KMS-11 (cell line): ENCODE measurements at regions not wholly inside any gene's neighbourhood (a gene's known extent, or its start where the extent isn't known, plus 50 kb on each side); places are given as distances from the start of the nearest gene placed in this dataset.

ENCODE experiments used
- H2AFZ ChIP-seq: fragments of 200-600 bp; sonication (generic); 2 replicates; pipeline ENCODE4 v1.6.1; 2016; ENCODE audit warnings: antibody characterized with exemption, mixed run types, low read depth
- H3K27ac ChIP-seq: fragments of 200-600 bp; sonication (generic); 2 replicates; pipeline ENCODE4 v1.6.1; 2016; ENCODE audit warnings: mild to moderate bottlenecking, mixed run types
- H3K27me3 ChIP-seq: fragments of 200-600 bp; sonication (generic); 2 replicates; pipeline ENCODE4 v1.6.1; 2017; ENCODE audit warnings: mild to moderate bottlenecking, low read depth, mixed run types, moderate library complexity; ENCODE audit not compliant: insufficient read depth
- H3K36me3 ChIP-seq: fragments of 200-600 bp; sonication (generic); 2 replicates; pipeline ENCODE4 v1.6.1; 2017; ENCODE audit warnings: mild to moderate bottlenecking, mixed run types; ENCODE audit not compliant: insufficient read depth
- H3K4me1 ChIP-seq: fragments of 200-600 bp; sonication (generic); 2 replicates; pipeline ENCODE4 v1.6.1; 2016; ENCODE audit warnings: mild to moderate bottlenecking, low read depth, mixed run types; ENCODE audit not compliant: poor library complexity, severe bottlenecking
- H3K4me2 ChIP-seq: fragments of 200-600 bp; sonication (generic); 2 replicates; pipeline ENCODE4 v1.7.0; 2016; ENCODE audit warnings: mild to moderate bottlenecking, mixed run types
- H3K4me3 ChIP-seq: fragments of 200-600 bp; sonication (generic); IDR thresholded peaks from 2 replicates; pipeline ENCODE4 v1.6.1; 2017; ENCODE audit warnings: low read depth, low read length, mixed read lengths; ENCODE audit not compliant: insufficient read depth
- H3K79me2 ChIP-seq: fragments of 200-600 bp; sonication (generic); 2 replicates; pipeline ENCODE4 v1.6.1; 2016; ENCODE audit warnings: low read depth, mixed run types; ENCODE audit not compliant: insufficient read depth
- H3K9ac ChIP-seq: fragments of 200-600 bp; sonication (generic); 2 replicates; pipeline ENCODE4 v1.6.1; 2016; ENCODE audit warnings: mild to moderate bottlenecking, mixed run types
- H4K20me1 ChIP-seq: fragments of 200-600 bp; sonication (generic); 2 replicates; pipeline ENCODE4 v1.6.1; 2016; ENCODE audit warnings: mild to moderate bottlenecking, mixed run types; ENCODE audit not compliant: insufficient read depth
- TF ChIP-seq, protein P1 (sequence below): fragments of 200-600 bp; sonication (generic); conservative IDR thresholded peaks from 2 replicates; pipeline ENCODE4 v1.6.1; 2017; ENCODE audit warnings: low read depth, mild to moderate bottlenecking, antibody characterized with exemption, low read length, moderate library complexity, mixed read lengths

DNA sequence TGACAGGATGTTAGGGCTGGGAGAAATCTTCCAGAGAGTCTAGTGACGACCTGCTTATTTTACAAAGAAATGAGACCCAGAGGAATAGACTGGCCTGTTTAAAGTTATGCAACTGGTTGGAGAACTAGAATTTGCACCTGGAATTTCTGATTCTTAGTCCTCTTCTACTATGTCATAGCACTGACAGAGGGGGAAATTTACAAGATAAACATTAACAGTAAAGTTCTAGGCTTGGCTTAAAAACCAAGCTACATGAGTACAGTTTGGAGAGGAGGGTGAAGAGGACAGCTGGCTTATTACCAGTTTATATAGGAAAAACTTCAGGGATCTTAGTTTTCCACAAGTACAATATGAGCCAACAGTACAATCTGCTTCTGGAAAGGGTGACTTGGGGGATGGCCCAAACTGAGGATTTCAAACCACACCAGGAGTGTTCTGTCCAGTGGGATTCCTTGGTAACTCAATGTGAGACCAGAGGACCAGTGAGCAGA, 269.6 kb downstream of the CD109 start:
- TF ChIP-seq, protein P1, sequence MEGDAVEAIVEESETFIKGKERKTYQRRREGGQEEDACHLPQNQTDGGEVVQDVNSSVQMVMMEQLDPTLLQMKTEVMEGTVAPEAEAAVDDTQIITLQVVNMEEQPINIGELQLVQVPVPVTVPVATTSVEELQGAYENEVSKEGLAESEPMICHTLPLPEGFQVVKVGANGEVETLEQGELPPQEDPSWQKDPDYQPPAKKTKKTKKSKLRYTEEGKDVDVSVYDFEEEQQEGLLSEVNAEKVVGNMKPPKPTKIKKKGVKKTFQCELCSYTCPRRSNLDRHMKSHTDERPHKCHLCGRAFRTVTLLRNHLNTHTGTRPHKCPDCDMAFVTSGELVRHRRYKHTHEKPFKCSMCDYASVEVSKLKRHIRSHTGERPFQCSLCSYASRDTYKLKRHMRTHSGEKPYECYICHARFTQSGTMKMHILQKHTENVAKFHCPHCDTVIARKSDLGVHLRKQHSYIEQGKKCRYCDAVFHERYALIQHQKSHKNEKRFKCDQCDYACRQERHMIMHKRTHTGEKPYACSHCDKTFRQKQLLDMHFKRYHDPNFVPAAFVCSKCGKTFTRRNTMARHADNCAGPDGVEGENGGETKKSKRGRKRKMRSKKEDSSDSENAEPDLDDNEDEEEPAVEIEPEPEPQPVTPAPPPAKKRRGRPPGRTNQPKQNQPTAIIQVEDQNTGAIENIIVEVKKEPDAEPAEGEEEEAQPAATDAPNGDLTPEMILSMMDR, result no peak
- Histone ChIP-seq H3K36me3 (no peaks in the 10 kb centered on the region), H3K4me1 (peaks cover 4% of the 10 kb centered on the region), H4K20me1 (no peaks in the 10 kb centered on the region), H3K4me2 (no peak overlapping the region), H3K4me3 (no peak overlapping the region), H3K9ac (no peak overlapping the region), H2AFZ (no peak overlapping the region), H3K79me2 (no peaks in the 10 kb centered on the region), H3K27me3 (no peaks in the 10 kb centered on the region), H3K27ac (no peak overlapping the region)

DNA sequence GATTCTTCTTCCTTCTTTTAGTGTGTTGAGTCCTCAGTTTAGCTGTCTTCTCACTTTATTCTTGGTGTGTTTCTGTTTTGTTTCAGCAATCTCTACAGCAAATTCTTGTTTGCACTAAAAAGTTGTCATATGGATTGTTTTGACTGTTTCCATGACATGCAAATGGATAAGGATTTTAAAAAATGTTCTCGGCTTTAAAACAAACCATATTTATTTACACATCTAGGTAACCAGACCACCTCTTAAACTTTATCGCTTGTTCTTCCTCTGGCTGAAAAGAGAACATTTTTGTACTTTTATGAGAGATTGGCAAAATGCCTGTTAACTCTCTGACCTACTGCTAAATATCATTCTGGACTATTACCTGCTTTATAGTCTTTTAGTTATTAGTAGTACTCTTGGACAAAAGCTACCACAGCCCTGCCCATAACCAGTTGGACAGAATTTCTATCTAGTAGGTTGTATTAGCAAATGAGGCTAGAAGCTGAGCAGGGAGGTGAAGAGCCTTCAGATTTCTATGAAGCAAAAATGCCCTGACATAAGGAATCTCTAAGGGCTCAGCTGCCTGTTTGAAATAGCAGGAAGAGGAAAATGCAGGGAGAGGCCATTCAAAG, 268.3 kb downstream of the CD109 start:
- no peaks in the 10 kb centered on the region for H3K27me3 ChIP-seq
- no peak overlapping the region for H3K27ac ChIP-seq
- H3K9ac ChIP-seq, result no peak overlapping the region
- no peak overlapping the region for H3K4me2 ChIP-seq
- TF ChIP-seq, protein P1, result no peak
- H4K20me1 ChIP-seq, result no peaks in the 10 kb centered on the region
- H3K79me2 ChIP-seq, result no peaks in the 10 kb centered on the region
- H3K4me1 ChIP-seq, result no peaks in the 10 kb centered on the region
- H3K36me3 ChIP-seq, result no peaks in the 10 kb centered on the region
- H2AFZ ChIP-seq, result no peak overlapping the region
- no peak overlapping the region for H3K4me3 ChIP-seq

DNA sequence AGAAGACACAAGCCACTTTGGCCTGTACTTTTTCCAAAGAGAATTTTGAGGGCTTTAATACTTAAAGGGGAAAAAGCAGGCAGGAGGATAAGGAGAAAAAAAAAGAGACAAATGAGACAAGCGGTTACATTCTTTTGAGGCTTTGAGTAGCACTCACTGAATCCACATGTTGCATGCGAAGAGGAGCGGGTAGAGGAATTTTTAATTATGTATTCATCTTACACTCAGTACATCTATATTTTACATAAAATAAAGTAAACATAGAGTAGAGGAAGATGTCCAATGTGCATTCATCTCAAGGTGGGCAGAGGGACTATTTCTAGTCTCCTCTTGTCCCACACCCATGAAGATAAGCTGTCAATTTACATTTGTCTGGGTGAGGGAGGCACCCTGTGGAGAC, 266.9 kb downstream of the CD109 start:
- no peaks in the 10 kb centered on the region for H3K79me2 ChIP-seq
- H3K36me3 ChIP-seq, result no peaks in the 10 kb centered on the region
- H4K20me1 ChIP-seq, result no peaks in the 10 kb centered on the region
- H3K4me3 ChIP-seq, result no peak overlapping the region
- no peaks in the 10 kb centered on the region for H3K27me3 ChIP-seq
- no peak overlapping the region for H3K9ac ChIP-seq
- no peaks in the 10 kb centered on the region for H3K4me1 ChIP-seq
- H3K4me2 ChIP-seq, result no peak overlapping the region
- no peak overlapping the region for H3K27ac ChIP-seq
- no peak overlapping the region for H2AFZ ChIP-seq
- TF ChIP-seq, protein P1, result no peak

DNA sequence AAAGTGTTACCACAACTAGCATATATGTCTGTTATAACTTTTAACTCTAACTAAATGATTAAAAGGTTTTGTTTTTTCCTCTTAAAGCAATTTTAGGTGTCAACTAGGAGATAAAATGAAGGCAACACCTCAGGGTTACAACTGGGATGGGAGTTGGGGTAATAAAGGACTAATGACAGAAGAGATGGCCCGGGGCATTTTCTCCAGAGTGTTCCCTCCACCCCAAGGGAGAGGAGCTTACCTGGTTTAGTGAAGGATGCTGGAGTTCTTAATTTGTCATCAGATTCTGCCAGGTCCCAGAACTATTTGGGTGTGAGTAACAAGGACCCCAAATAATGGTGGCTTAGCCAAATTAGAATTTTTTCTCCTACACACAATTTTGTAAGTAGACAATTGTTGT, 260.3 kb downstream of the CD109 start:
- TF ChIP-seq, protein P1, result no peak
- Histone ChIP-seq H3K27me3 (no peaks in the 10 kb centered on the region), H3K9ac (no peak overlapping the region), H3K79me2 (no peaks in the 10 kb centered on the region), H3K4me2 (no peak overlapping the region), H3K4me1 (no peaks in the 10 kb centered on the region), H3K27ac (no peak overlapping the region), H3K4me3 (no peak overlapping the region), H3K36me3 (no peaks in the 10 kb centered on the region), H2AFZ (no peak overlapping the region), H4K20me1 (no peaks in the 10 kb centered on the region)
